PC-3 (cell line): ENCODE measurements at regions not wholly inside any gene's neighbourhood (a gene's known extent, or its start where the extent isn't known, plus 50 kb on each side); places are given as distances from the start of the nearest gene placed in this dataset.

ENCODE experiments used
- EZH2 ChIP-seq: fragments of 300-600 bp; sonication (generic); IDR thresholded peaks from one replicate; pipeline ENCODE4 v1.6.1; 2017; ENCODE audit warnings: antibody characterized with exemption, mild to moderate bottlenecking, low read length; ENCODE audit not compliant: unreplicated experiment
- TF ChIP-seq, protein P1 (sequence below): fragments of 300-600 bp; sonication (generic); conservative IDR thresholded peaks from 2 replicates; pipeline ENCODE4 v1.5.1; 2017; ENCODE audit warnings: antibody characterized with exemption, low read depth, mild to moderate bottlenecking, low read length

DNA sequence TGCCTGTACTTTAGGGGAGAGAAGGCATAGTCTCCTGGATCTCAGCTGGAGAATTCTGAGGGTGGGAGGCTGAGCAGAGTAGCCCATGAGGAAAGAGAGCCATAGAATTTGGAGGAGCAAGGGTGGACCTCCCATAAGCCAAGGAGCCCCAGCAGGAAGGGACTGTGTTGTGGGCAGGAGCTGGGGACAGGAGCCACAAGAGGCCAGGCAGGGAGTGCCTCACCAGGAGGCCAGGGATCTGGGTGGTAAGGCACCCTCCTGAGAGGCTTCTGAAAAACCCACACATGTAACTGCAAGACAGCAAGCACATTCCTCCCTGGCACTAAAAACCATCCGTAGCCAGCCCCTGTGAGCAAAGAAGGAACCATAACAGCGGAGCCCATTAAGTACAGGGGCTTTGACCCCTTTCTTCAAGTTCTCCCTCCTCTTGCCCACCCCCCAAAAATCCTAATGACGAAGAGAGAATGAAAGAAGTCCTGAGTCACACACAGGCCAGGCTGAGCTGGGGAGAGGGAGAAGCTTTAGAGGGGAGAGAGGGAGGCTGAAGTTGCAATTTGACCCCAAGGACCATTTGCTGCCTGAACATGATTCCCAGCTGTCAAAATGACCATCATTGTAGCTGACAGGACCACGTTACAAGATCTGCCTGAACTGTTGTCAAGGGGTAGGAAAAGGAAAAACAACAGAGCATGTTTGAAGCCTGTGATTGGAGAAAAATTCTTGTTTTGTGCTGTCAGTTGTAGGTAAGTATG lies 82.6 kb downstream of the TRIM42 start:
- TF ChIP-seq EZH2: no peak
- TF ChIP-seq, protein P1, sequence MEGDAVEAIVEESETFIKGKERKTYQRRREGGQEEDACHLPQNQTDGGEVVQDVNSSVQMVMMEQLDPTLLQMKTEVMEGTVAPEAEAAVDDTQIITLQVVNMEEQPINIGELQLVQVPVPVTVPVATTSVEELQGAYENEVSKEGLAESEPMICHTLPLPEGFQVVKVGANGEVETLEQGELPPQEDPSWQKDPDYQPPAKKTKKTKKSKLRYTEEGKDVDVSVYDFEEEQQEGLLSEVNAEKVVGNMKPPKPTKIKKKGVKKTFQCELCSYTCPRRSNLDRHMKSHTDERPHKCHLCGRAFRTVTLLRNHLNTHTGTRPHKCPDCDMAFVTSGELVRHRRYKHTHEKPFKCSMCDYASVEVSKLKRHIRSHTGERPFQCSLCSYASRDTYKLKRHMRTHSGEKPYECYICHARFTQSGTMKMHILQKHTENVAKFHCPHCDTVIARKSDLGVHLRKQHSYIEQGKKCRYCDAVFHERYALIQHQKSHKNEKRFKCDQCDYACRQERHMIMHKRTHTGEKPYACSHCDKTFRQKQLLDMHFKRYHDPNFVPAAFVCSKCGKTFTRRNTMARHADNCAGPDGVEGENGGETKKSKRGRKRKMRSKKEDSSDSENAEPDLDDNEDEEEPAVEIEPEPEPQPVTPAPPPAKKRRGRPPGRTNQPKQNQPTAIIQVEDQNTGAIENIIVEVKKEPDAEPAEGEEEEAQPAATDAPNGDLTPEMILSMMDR: no peak
